Parathyroid adenoma (tissue), 2 donors: ENCODE measurements at regions not wholly inside any gene's neighbourhood (a gene's known extent, or its start where the extent isn't known, plus 50 kb on each side); places are given as distances from the start of the nearest gene placed in this dataset.

Experiments used
- H2AFZ ChIP-seq: fragments of 300-600 bp; sonication (generic); one replicate; pipeline ENCODE4 v1.7.0; 2017; ENCODE audit warnings: antibody characterized with exemption, mild to moderate bottlenecking
- H3K27ac ChIP-seq: fragments of 300-600 bp; sonication (generic); one replicate; pipeline ENCODE4 v1.7.0; 2017
- H3K27me3 ChIP-seq: fragments of 300-600 bp; sonication (generic); one replicate; pipeline ENCODE4 v1.7.0; 2017; ENCODE audit warnings: low read length; ENCODE audit not compliant: control insufficient read depth, insufficient read depth
- H3K36me3 ChIP-seq: fragments of 300-600 bp; sonication (generic); one replicate; pipeline ENCODE4 v1.7.0; 2017; ENCODE audit warnings: low read length; ENCODE audit not compliant: control insufficient read depth, insufficient read depth
- H3K4me1 ChIP-seq: fragments of 300-600 bp; sonication (generic); one replicate; pipeline ENCODE4 v1.7.0; 2017; ENCODE audit warnings: control low read depth
- H3K4me2 ChIP-seq: fragments of 300-600 bp; sonication (generic); one replicate; pipeline ENCODE4 v1.7.0; 2017; ENCODE audit warnings: low read length
- H3K4me3 ChIP-seq: fragments of 300-600 bp; sonication (generic); one replicate; pipeline ENCODE4 v1.7.0; 2017; ENCODE audit warnings: low read depth, low read length
- H3K79me2 ChIP-seq: fragments of 300-600 bp; sonication (generic); one replicate; pipeline ENCODE4 v1.7.0; 2017; ENCODE audit warnings: control low read depth
- H3K9ac ChIP-seq: fragments of 300-600 bp; sonication (generic); one replicate; pipeline ENCODE4 v1.7.0; 2017; ENCODE audit warnings: mild to moderate bottlenecking
- H3K9me3 ChIP-seq: fragments of 300-600 bp; sonication (generic); one replicate; pipeline ENCODE4 v1.7.0; 2017; ENCODE audit warnings: low read length; ENCODE audit not compliant: control insufficient read depth
- TF ChIP-seq, protein P1 (sequence below): fragments of 300-600 bp; sonication (generic); IDR thresholded peaks from one replicate; pipeline ENCODE4 v1.7.0; 2017; ENCODE audit warnings: antibody characterized with exemption, mild to moderate bottlenecking
- donor health status: primary hyperparathyroidism.

DNA sequence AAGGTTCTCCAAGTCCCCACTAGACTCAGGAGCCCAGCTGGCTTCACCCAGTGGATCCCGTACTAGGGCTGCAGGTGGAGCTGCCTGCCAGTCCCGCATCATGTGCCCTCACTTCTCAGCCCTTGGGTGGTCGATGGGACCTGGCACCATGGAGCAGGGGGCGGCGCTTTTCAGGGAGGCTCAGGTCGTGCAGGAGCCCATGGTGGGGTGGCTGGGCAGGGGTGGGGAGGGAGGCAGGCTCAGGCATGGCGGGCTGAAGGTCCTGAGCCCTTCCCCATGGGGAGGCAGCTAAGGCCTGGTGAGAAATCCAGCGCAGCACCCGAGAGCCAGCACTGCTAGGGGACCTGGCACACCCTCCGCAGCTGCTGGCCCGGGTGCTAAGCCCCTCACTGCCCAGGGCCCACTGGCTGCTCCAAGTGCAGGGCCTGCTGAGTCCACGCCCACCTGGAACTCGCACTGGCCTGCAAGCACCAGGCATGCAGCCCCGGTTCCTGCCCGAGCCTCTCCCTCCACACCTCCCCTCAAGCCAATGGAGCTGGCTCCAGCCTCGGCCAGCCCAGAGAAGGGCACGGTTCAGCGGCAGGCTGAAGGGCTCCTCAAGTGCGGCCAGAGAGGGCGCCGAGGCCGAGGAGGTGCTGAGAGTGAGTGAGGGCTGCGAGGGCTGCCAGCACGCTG lies 72.7 kb upstream of the SLIT2 start:
- no peak overlapping the region for H3K4me3 ChIP-seq
- no peak overlapping the region for H3K4me2 ChIP-seq
- no peak overlapping the region for H2AFZ ChIP-seq
- H3K4me1 ChIP-seq: no peaks in the 10 kb centered on the region
- H3K27me3 ChIP-seq: no peaks in the 10 kb centered on the region
- H3K36me3 ChIP-seq: no peaks in the 10 kb centered on the region
- no peak overlapping the region for H3K9ac ChIP-seq
- H3K27ac ChIP-seq: no peak overlapping the region
- TF ChIP-seq, protein P1, sequence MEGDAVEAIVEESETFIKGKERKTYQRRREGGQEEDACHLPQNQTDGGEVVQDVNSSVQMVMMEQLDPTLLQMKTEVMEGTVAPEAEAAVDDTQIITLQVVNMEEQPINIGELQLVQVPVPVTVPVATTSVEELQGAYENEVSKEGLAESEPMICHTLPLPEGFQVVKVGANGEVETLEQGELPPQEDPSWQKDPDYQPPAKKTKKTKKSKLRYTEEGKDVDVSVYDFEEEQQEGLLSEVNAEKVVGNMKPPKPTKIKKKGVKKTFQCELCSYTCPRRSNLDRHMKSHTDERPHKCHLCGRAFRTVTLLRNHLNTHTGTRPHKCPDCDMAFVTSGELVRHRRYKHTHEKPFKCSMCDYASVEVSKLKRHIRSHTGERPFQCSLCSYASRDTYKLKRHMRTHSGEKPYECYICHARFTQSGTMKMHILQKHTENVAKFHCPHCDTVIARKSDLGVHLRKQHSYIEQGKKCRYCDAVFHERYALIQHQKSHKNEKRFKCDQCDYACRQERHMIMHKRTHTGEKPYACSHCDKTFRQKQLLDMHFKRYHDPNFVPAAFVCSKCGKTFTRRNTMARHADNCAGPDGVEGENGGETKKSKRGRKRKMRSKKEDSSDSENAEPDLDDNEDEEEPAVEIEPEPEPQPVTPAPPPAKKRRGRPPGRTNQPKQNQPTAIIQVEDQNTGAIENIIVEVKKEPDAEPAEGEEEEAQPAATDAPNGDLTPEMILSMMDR: no peak
- H3K79me2 ChIP-seq: no peaks in the 10 kb centered on the region
- peaks cover 5% of the 10 kb centered on the region for H3K9me3 ChIP-seq

DNA sequence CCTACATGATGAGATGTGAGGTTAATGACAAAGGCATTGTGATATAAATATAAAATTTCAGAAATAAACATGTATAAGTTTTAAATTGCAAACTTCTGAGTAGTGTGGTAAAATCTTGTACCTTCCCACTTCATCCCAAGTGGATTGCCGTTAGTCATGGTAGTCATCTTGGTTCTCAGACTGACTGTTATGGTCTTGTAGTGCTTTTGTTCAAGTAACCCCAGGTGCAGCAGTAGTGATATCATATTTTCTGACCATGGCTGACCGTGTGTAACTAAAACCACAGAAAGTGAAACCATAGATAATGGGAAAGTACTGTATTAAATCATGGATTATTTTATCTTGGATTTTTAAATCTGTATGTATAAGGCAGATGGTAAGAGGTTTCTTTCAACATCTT lies 74.8 kb upstream of the SLIT2 start:
- Histone ChIP-seq H3K27ac (no peak overlapping the region), H3K9ac (no peak overlapping the region), H2AFZ (no peak overlapping the region), H3K4me1 (no peaks in the 10 kb centered on the region), H3K4me2 (no peak overlapping the region), H3K4me3 (no peak overlapping the region), H3K36me3 (no peaks in the 10 kb centered on the region), H3K79me2 (no peaks in the 10 kb centered on the region), H3K27me3 (no peaks in the 10 kb centered on the region), H3K9me3 (peaks cover 4% of the 10 kb centered on the region)
- TF ChIP-seq, protein P1: no peak

DNA sequence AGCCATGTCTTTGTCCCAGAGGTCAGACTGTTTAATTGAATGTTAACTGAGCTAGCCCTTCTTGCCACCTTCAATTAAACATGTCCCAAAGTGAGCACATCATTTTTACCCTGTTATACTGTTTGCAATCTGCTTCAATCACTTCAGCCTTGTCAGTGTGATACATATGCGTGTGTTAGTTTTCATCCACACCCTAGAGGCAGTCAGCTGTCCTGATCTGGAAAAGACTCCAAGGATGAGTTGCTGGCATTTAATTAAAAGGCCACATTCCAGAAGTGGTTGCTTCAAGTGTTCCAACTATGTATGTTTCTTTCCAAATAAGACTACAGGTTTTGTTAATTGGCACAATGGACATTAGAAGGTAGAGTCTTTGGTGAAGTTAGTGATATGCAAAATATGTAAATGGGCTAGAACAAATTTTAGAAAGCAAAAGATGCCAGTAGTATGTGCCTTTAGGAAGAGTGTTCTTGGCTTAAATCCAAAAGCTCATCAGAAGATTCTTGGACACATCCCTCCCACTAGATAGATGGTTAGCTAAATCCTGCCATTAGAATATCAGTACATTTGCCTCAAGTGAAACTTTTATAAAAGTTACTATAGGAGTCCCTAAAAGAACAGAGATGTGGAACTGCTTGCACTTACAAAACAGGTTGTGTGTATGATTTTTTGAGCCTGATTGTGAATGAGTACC lies 79.5 kb upstream of the SLIT2 start:
- Histone ChIP-seq H3K4me2 (no peak overlapping the region), H3K4me3 (no peak overlapping the region), H2AFZ (no peak overlapping the region), H3K36me3 (no peaks in the 10 kb centered on the region), H3K9ac (no peak overlapping the region), H3K27ac (no peak overlapping the region), H3K27me3 (no peaks in the 10 kb centered on the region), H3K79me2 (no peaks in the 10 kb centered on the region), H3K4me1 (no peaks in the 10 kb centered on the region), H3K9me3 (no peaks in the 10 kb centered on the region)
- TF ChIP-seq, protein P1: no peak

DNA sequence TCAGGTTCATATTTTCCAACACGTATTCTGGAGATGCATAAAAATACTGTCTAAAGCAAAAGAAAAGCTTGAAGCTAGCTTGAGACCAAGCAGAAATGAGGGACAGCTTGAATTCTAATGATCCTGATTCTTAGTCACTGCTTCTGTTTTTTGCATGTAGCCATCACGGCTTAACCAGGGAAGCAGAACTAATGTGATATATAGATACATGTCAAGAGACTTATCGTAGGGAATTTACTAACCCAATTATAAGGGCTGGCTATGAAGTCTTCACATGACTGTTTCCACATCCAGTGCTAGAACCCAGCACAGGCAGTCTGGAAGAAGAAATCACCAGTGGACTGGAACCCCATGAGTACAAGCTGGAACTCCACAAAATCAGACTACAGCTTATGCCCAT lies 85.2 kb upstream of the SLIT2 start:
- no peaks in the 10 kb centered on the region for H3K36me3 ChIP-seq
- H3K4me3 ChIP-seq: no peak overlapping the region
- H3K27me3 ChIP-seq: no peaks in the 10 kb centered on the region
- no peaks in the 10 kb centered on the region for H3K4me1 ChIP-seq
- H3K9ac ChIP-seq: no peak overlapping the region
- H3K9me3 ChIP-seq: no peaks in the 10 kb centered on the region
- H3K4me2 ChIP-seq: no peak overlapping the region
- TF ChIP-seq, protein P1: no peak
- no peaks in the 10 kb centered on the region for H3K79me2 ChIP-seq
- H3K27ac ChIP-seq: no peak overlapping the region
- no peak overlapping the region for H2AFZ ChIP-seq

DNA sequence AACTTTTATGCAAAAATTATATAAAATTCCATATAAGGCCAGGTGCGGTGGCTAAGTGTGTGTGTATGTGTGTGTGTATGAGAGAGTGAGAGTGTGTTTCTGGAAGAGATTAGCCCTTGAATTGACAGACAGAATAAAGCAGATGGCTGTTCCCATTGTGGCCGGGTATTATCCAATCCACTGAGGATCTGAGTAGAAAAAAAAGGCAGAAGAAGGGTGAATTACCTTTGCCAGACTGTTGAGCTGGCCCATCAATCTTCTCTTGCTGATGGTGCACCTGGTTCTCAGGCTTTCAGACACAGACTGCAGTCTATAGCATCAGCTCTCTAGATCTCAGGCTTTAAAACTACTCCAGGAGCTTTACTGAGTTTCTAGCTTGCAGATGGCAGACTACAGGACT lies 92.2 kb upstream of the SLIT2 start:
- no peaks in the 10 kb centered on the region for H3K4me1 ChIP-seq
- H3K79me2 ChIP-seq: no peaks in the 10 kb centered on the region
- H3K27ac ChIP-seq: no peak overlapping the region
- H3K9ac ChIP-seq: no peak overlapping the region
- no peaks in the 10 kb centered on the region for H3K9me3 ChIP-seq
- TF ChIP-seq, protein P1: no peak
- no peak overlapping the region for H3K4me3 ChIP-seq
- no peak overlapping the region for H3K4me2 ChIP-seq
- no peaks in the 10 kb centered on the region for H3K36me3 ChIP-seq
- no peak overlapping the region for H2AFZ ChIP-seq
- no peaks in the 10 kb centered on the region for H3K27me3 ChIP-seq
